Mucosa of rectum (tissue), 2 donors: ENCODE measurements at regions not wholly inside any gene's neighbourhood (a gene's known extent, or its start where the extent isn't known, plus 50 kb on each side); places are given as distances from the start of the nearest gene placed in this dataset.

Experiments used
- H3K27ac ChIP-seq, 2 donors: one replicate each; pipeline ENCODE4 v1.7.0; 2013; ENCODE audit warnings: inconsistent platforms in 2 of 2, low read depth in 2 of 2, low read length in 2 of 2
- H3K27me3 ChIP-seq, 2 donors: one replicate each; pipeline ENCODE4 v1.7.0; 2013; ENCODE audit warnings: low read length in 2 of 2; ENCODE audit not compliant: control insufficient read depth in 2 of 2, insufficient read depth in 2 of 2
- H3K36me3 ChIP-seq, 2 donors: one replicate each; pipeline ENCODE4 v1.7.0; 2013; ENCODE audit warnings: low read length in 2 of 2; ENCODE audit not compliant: control insufficient read depth in 2 of 2, insufficient read depth in 2 of 2
- H3K4me1 ChIP-seq, 2 donors: one replicate each; pipeline ENCODE4 v1.7.0; 2013; ENCODE audit warnings: low read length in 2 of 2, mild to moderate bottlenecking in 1 of 2; ENCODE audit not compliant: control insufficient read depth in 2 of 2, insufficient read depth in 2 of 2
- H3K4me3 ChIP-seq, 2 donors: one replicate each; pipeline ENCODE4 v1.7.0; 2013; ENCODE audit warnings: low read length in 2 of 2
- H3K9ac ChIP-seq, 2 donors: one replicate each; pipeline ENCODE4 v1.7.0; 2013; ENCODE audit warnings: low read length in 2 of 2, low read depth in 1 of 2, mild to moderate bottlenecking in 1 of 2
- H3K9me3 ChIP-seq, 2 donors: one replicate each; pipeline ENCODE4 v1.7.0; 2013; ENCODE audit warnings: low read length in 2 of 2; ENCODE audit not compliant: control insufficient read depth in 2 of 2
- donor health status: healthy.
- donor health status: Normal muscosa, but diverticular disease.

DNA sequence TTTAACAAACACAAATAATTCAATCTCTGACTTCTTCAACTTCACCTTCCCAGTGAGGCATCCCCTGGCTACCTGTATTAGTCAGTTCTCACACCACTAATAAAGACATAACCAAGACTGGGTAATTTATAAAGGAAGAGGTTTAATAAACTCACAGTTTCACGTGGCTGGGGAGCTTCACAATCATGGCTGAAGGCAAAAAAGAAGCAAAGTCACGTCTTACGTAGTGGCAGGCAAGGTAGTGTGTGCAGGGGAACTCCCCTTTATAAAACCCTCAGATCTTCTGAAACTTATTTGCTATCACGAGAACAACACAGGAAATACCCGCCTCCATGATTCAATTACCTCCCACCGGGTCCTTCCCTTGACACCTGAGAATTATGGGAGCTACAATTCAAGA, 478.5 kb downstream of the ADGRL2 start:
- Histone ChIP-seq H3K36me3 (no peaks in the 10 kb centered on the region), H3K4me1 (no peaks in the 10 kb centered on the region)

DNA sequence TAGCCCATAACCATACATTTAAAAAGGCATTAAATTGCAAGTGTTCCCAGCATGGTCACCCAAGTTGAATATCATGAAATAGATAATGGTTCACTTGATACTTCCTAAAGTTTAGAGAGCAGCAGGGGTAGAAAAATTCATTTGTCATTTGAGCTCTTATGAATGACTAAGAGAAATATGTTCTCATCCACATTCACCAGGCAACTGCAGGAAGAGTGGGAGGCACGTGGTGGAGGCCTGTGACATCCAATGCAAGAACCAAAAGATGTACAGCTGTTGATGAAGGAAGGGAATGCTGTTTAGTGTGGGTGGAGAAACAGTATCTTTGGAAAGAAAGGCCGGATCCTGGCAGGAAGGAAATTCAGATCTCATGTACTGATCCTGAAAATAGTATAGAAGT, 473.1 kb downstream of the ADGRL2 start:
- Histone ChIP-seq H3K27me3 (no peaks in the 10 kb centered on the region), H3K9me3 (no peaks in the 10 kb centered on the region), H3K27ac (no peak overlapping the region), H3K9ac (no peak overlapping the region), H3K4me3 (no peak overlapping the region), H3K36me3 (no peaks in the 10 kb centered on the region), H3K4me1 (no peaks in the 10 kb centered on the region)

More for the DNA sequence above, 478.5 kb downstream of the ADGRL2 start:
- no peak overlapping the region for H3K9ac ChIP-seq
- no peak overlapping the region for H3K4me3 ChIP-seq
- H3K27ac ChIP-seq = no peak overlapping the region
- H3K9me3 ChIP-seq = no peaks in the 10 kb centered on the region
- no peaks in the 10 kb centered on the region for H3K27me3 ChIP-seq

DNA sequence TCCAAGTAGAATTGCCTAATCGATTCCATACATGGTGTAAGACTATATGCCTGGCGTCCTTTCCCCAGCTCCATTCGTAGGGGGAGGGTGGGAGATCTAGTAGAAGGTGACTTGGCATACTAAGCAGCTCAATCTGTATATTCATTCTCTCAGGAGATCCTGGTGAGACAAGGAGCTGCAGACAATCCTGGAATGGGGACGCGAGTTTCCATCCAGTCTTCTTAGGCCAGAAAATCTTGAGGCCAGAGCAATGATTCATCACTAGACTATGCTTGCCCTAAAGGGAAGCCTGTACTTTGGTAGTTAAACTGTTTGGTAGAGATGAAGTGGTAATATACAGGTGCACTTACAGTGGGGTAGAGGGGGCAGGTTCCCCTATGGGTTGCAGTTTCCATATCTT, 468.7 kb downstream of the ADGRL2 start:
- Histone ChIP-seq H3K9ac (no peak overlapping the region), H3K4me3 (no peak overlapping the region), H3K4me1 (no peaks in the 10 kb centered on the region), H3K9me3 (no peaks in the 10 kb centered on the region), H3K27ac (no peak overlapping the region), H3K36me3 (no peaks in the 10 kb centered on the region), H3K27me3 (no peaks in the 10 kb centered on the region)

DNA sequence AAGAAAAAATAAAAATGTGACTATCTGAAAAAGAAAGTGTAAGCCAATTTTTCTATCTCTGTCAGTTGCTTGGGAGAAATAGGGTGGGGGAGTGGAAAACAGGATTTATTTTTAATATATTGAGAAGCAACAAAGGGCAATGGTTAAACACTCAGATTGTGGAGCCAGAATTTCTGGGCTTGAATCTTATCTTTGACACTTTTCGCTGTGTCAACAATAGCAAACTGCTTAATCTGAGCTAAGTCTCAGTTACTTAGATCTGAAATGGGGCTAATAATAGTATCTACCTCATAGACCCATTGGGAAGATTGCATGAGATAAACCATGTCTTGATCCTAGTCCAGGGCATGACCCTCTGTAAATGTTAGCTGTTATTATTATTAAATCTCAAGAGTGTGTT, 468.1 kb downstream of the ADGRL2 start:
- Histone ChIP-seq H3K4me3 (no peak overlapping the region), H3K9me3 (no peaks in the 10 kb centered on the region), H3K27ac (no peak overlapping the region), H3K9ac (no peak overlapping the region), H3K27me3 (no peaks in the 10 kb centered on the region), H3K36me3 (no peaks in the 10 kb centered on the region), H3K4me1 (no peaks in the 10 kb centered on the region)

DNA sequence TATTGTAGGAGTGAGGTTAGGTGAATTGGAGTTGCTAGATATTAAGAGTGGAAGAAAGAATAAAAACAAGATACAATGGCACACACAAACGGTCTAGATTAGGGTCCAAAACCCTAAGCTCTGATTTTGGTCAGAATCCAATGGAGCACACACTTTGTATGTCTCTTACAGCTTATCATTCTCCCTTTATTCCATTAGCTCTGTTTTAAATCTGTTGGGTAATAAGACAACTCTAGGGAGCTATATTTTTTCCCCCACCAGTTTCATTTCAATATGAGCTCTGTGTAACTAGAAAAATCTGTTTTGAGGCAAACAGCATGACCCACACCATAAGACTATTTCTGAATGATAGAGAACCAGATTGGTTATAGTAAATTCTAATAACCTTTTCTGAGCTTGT, 465.6 kb downstream of the ADGRL2 start:
- Histone ChIP-seq H3K36me3 (no peaks in the 10 kb centered on the region), H3K4me3 (no peak overlapping the region), H3K27me3 (no peaks in the 10 kb centered on the region), H3K27ac (no peak overlapping the region), H3K9ac (no peak overlapping the region), H3K4me1 (no peaks in the 10 kb centered on the region), H3K9me3 (no peaks in the 10 kb centered on the region)

DNA sequence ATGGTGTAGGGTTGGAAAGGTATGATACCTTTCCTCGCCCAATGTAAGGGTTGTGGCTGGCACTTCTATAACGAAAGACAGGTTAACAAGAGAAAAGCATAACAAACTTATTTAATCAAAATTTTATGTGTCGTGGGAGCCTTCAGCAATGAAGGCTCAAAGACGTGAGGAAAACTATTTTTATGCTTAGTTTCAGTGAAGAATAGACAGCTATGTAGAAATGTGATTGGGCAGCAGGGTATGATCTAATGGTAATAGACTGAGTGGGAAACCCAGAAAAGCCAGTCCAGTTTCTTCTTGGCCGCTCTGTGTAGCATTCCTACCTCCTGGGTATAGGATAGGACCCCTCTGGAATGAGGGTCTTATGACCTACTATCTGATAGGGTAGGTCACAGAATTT, 464.7 kb downstream of the ADGRL2 start:
- Histone ChIP-seq H3K36me3 (no peaks in the 10 kb centered on the region), H3K27me3 (no peaks in the 10 kb centered on the region), H3K9ac (no peak overlapping the region), H3K9me3 (no peaks in the 10 kb centered on the region), H3K4me3 (no peak overlapping the region), H3K4me1 (no peaks in the 10 kb centered on the region), H3K27ac (no peak overlapping the region)

DNA sequence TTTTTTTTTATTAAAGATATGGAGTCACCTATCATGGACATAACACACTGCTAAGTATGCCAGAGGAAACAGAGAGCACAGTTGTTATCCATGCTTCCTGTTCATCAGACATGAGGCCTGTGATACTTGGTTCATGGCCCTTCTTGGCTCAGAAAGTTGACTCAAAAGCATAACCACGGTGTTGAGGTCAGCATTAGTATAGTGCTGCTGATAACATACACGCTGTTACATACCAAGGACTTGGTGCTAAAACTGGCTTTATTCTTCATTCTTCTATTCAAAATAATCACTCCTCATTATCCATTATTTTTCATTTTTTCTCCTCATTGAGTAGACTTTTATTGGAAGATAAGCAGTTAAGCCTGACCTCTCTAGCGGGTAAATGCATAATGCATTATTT, 464.1 kb downstream of the ADGRL2 start:
- no peak overlapping the region for H3K27ac ChIP-seq
- no peak overlapping the region for H3K9ac ChIP-seq

DNA sequence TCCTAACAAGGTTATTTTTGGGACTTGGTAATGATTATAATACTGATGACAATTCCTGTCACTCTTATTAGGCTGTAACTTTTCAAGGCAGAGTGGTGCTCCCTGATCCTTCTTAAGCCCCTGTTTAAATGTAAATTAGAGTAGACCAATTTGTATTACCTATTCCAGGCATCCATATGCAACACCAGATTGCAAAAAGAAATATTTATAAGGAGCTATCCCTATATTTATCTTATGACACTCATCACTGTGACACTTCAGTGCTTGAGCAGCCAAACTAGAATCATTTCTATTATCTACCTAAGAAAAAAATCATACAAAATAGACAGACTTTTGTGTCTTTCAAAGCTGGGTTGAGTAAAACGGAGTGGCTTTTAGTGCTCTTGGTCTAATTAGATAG, 462.7 kb downstream of the ADGRL2 start:
- no peak overlapping the region for H3K27ac ChIP-seq
- no peaks in the 10 kb centered on the region for H3K27me3 ChIP-seq
- no peak overlapping the region for H3K9ac ChIP-seq
- H3K4me1 ChIP-seq = no peaks in the 10 kb centered on the region
- H3K9me3 ChIP-seq = no peaks in the 10 kb centered on the region
- H3K36me3 ChIP-seq = no peaks in the 10 kb centered on the region
- H3K4me3 ChIP-seq = no peak overlapping the region

More for the DNA sequence above, 464.1 kb downstream of the ADGRL2 start:
- Histone ChIP-seq H3K4me1 (no peaks in the 10 kb centered on the region), H3K27me3 (no peaks in the 10 kb centered on the region), H3K9me3 (no peaks in the 10 kb centered on the region), H3K4me3 (no peak overlapping the region), H3K36me3 (no peaks in the 10 kb centered on the region)

DNA sequence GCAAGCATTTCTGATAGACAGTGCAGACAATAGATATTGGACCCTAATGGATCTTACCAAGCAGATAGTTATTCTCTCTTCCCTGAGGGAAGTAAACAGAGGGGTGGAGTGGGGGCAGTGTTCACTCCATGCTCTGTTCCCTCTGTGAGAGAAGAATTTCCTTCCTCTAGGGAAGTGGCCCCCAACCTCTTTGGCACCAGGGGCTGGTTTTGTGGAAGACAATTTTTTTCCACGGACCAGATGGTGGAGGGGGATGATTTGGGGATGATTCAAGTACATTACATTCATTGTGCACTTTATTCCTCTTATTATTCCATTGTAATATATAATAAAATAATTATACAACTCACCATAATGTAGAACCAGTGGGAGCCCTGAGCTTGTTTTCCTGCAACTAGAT, 459.9 kb downstream of the ADGRL2 start:
- no peak overlapping the region for H3K9ac ChIP-seq
- no peak overlapping the region for H3K4me3 ChIP-seq
- no peaks in the 10 kb centered on the region for H3K27me3 ChIP-seq
- H3K27ac ChIP-seq = no peak overlapping the region
- no peaks in the 10 kb centered on the region for H3K36me3 ChIP-seq
- H3K9me3 ChIP-seq = no peaks in the 10 kb centered on the region
- no peaks in the 10 kb centered on the region for H3K4me1 ChIP-seq

DNA sequence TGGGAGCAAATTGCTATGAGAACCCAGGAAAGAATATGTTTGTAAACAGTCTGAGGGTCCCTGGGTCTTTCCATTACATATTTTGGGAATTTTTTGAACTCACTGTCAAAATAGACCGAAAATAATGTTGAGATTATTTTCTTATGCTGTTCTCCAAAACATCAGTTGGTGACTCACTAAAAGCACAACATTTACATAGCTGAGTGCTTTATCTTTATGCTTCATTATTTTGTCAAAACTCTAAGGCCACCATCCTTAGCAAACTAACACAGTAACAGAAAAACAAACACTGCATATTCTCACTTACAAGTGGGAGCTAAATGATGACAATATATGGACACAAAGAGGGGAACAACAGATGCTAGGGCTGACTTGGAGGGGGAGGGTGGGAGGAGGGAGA, 459.3 kb downstream of the ADGRL2 start:
- Histone ChIP-seq H3K4me3 (no peak overlapping the region), H3K27me3 (no peaks in the 10 kb centered on the region), H3K36me3 (no peaks in the 10 kb centered on the region), H3K9me3 (no peaks in the 10 kb centered on the region), H3K9ac (no peak overlapping the region), H3K27ac (no peak overlapping the region), H3K4me1 (no peaks in the 10 kb centered on the region)

DNA sequence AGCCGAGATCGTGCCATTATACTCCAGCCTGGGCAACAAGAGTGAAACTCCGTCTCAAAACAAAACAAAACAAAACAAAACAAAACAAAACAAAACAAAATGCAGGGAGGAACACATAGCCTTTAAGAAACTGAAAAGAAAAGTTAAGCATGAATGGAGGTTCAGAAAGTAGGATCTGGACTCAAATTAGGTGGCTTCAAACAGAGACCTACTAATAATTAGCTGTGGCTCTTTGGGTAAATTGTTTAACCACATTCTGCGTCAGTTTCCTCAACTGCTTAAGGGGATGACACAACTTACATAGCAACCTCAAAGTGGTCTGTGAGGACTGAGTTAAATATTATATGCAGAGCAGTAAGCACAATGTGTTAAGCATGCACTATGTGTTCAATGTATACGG, 458.2 kb downstream of the ADGRL2 start:
- H3K27ac ChIP-seq = no peak overlapping the region
- no peaks in the 10 kb centered on the region for H3K36me3 ChIP-seq
- no peaks in the 10 kb centered on the region for H3K9me3 ChIP-seq
- no peak overlapping the region for H3K4me3 ChIP-seq
- H3K27me3 ChIP-seq = no peaks in the 10 kb centered on the region
- H3K4me1 ChIP-seq = no peaks in the 10 kb centered on the region
- H3K9ac ChIP-seq = no peak overlapping the region
